RWPE1 (cell line): ENCODE measurements at regions not wholly inside any gene's neighbourhood (a gene's known extent, or its start where the extent isn't known, plus 50 kb on each side); places are given as distances from the start of the nearest gene placed in this dataset.

Experiments used
- CTCF ChIA-PET: fragments of 350-600 bp; sonication (Branson Sonifier 250); formaldehyde crosslinking; extraction: SDS; loops from one replicate; lab custom pipeline; 2021; lab: Yijun Ruan, JAX
- POLR2A ChIA-PET: fragments of 400-600 bp; formaldehyde crosslinking; extraction: SDS; loops from one replicate; lab custom pipeline; 2020; ENCODE audit warnings: antibody characterized with exemption; ENCODE audit not compliant: low non-redundant PET; lab: Yijun Ruan, JAX
- DNase-seq: peaks from one replicate; pipeline ENCODE4 v3.0.0; 2012; ENCODE audit warnings: low spot score
- H3K27ac ChIP-seq: fragments of 450-650 bp; 2 replicates; pipeline ENCODE4 v1.5.1; 2017
- TF ChIP-seq, protein P1 (sequence below): fragments of 450-650 bp; conservative IDR thresholded peaks from 2 replicates; pipeline ENCODE4 v1.5.1; 2017; ENCODE audit warnings: low read depth, mild to moderate bottlenecking

DNA sequence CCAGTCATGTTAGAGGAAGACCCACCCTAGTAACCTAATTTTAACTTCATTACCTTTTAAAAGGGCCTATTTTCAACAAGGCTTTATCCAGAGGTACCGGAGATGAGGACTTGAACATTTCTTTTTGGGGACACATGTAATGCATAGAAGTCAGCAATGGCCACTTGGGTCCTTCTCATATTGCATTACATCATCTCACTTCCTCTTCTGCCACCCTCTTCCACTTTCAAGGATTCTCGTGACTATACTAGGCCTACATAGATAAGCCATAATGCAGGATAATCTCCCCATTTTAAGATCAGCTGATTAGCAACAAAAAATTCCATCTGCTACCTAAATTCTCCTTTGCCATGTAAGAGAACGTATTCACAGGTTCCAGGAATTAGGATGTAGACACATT lies 557.2 kb downstream of the KCTD12 start:
- no peak for DNase-seq

DNA sequence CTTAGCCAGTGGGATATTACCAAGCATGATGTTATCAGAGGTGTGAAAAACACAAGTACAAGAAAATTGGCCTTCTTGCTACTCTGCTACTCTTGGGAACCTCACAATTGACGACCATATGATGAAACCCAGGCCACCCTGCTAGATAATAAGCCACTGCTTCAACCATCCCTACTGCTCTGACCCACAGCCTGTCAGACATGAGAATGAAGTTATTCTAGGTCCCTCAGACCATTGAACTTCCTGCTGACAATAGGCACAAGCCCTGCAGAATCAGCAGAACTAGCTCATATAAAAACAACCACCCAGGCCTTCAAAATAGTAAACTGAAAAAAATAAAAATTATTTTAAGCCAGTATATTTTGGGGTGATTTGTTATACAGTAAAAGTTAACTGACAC lies 559.9 kb downstream of the KCTD12 start:
- DNase-seq: no peak
- POLR2A ChIA-PET: no interaction called here

More for the DNA sequence above, 557.2 kb downstream of the KCTD12 start:
- TF ChIP-seq, protein P1, sequence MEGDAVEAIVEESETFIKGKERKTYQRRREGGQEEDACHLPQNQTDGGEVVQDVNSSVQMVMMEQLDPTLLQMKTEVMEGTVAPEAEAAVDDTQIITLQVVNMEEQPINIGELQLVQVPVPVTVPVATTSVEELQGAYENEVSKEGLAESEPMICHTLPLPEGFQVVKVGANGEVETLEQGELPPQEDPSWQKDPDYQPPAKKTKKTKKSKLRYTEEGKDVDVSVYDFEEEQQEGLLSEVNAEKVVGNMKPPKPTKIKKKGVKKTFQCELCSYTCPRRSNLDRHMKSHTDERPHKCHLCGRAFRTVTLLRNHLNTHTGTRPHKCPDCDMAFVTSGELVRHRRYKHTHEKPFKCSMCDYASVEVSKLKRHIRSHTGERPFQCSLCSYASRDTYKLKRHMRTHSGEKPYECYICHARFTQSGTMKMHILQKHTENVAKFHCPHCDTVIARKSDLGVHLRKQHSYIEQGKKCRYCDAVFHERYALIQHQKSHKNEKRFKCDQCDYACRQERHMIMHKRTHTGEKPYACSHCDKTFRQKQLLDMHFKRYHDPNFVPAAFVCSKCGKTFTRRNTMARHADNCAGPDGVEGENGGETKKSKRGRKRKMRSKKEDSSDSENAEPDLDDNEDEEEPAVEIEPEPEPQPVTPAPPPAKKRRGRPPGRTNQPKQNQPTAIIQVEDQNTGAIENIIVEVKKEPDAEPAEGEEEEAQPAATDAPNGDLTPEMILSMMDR: no peak
- no peak overlapping the region for H3K27ac ChIP-seq
- CTCF ChIA-PET: interaction anchor here (0.6 kb wide), 1 partner anchor 778 kb away, joined by 3 read pairs; no protein-coding TSS in a partner anchor
- POLR2A ChIA-PET: no interaction called here

DNA sequence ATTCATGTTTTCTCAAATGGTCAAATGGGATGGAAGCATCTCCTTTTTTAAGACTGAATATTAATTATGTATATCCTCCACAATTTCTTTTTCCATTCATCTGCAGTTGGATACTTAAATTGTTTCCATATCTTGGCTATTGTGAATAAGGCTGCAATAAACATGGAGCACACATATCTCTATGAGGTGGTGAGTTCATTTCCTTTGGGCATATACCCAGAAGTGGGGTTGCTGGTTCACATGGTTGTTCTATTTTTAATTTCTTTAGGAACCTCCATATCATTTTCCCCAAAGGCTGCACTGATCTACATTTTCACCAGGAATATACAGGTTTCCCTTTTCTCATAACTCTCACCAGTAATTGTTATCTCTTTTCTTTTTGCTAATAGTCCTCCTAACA lies 566.3 kb downstream of the KCTD12 start:
- no peak for DNase-seq
- CTCF ChIA-PET: no interaction called here
- TF ChIP-seq, protein P1: no peak
- POLR2A ChIA-PET: no interaction called here
- no peak overlapping the region for H3K27ac ChIP-seq

More for the DNA sequence above, 559.9 kb downstream of the KCTD12 start:
- no peak overlapping the region for H3K27ac ChIP-seq
- CTCF ChIA-PET: no interaction called here
- TF ChIP-seq, protein P1: no peak

DNA sequence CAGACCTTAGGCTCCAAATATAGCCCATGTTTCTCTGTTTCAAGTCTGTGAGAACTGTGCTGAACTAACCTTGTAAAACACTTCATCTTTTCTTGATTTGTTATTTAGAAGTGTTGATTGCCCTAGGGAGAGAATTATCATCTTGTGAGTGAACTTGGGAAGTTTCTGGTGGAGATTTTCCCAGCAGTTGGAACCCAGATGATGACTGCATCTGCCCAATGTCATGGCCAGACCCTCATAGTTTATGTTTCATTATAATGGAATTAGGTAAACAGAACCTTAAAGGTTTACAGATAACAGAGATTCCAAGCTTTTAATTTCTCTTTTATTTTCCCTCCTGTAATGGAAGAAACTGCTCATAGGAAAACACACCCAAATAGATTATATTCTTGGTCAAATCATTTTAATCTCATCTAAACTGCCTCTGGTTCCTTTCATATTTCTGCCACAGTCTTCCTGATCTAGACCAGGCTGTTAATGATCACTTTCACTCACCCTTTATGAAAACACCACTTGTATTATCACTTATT lies 569.1 kb downstream of the KCTD12 start:
- no peak for DNase-seq
- ChIA-PET POLR2A (no interaction called here), CTCF (no interaction called here)
- TF ChIP-seq, protein P1: no peak
- H3K27ac ChIP-seq: no peak overlapping the region

DNA sequence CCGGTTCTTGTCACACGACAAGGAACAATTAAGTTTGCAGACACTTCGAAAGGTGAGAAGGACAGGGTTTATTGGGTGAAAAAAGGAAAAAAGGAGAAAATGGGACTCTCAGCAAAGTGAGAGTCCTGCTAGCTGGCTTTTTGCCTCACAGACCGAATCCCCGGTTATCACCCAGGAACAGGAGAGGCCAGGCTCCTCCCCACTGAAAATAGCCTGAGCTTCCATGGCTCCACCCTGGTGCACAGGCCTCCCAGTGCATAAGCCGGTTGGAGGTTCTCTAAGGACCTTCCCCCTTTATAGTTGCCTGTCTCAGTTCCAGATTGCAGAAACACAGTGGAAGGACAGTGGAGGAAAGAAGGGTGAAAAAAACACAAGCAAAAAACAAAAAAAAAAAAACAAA lies 571.7 kb downstream of the KCTD12 start:
- TF ChIP-seq, protein P1: no peak
- ChIA-PET POLR2A (no interaction called here), CTCF (no interaction called here)
- H3K27ac ChIP-seq: no peak overlapping the region
- DNase-seq: no peak

DNA sequence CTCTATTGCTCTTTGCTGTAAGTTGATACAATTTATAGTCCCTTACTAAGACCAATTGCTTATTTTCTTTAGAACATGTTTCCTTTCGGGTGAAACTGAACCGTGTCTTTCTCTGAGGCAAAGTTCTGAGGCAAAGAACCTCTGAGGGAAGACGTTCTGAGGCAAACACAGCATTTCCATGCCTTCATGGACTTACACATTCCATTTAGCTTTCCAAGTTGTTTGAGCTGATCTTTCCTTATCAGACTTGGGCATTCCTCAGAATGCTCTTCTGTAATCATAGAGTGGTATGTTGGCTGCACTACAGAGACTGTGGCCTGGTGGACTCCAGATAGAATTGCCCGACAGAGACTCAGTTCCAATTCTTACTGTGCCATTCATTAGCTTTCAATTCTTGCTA lies 579.1 kb downstream of the KCTD12 start:
- no peak for DNase-seq
- TF ChIP-seq, protein P1: no peak
- POLR2A ChIA-PET: no interaction called here
- CTCF ChIA-PET: no interaction called here
- H3K27ac ChIP-seq: no peak overlapping the region
